Ectodermal cell (in vitro differentiated cells): ENCODE measurements at regions not wholly inside any gene's neighbourhood (a gene's known extent, or its start where the extent isn't known, plus 50 kb on each side); places are given as distances from the start of the nearest gene placed in this dataset.

Source experiments
- H3K27ac ChIP-seq: 2 replicates; pipeline ENCODE4 v1.7.0; 2013; ENCODE audit warnings: mild to moderate bottlenecking, low read depth, low read length; ENCODE audit not compliant: insufficient read depth, poor library complexity, severe bottlenecking
- H3K27me3 ChIP-seq: 2 replicates; pipeline ENCODE4 v1.7.0; 2013; ENCODE audit warnings: mild to moderate bottlenecking, low read length; ENCODE audit not compliant: insufficient read depth, control insufficient read depth, poor library complexity, severe bottlenecking
- H3K36me3 ChIP-seq: one replicate; pipeline ENCODE4 v1.7.0; 2013; ENCODE audit warnings: low read length; ENCODE audit not compliant: control insufficient read depth, insufficient read depth
- H3K4me1 ChIP-seq: one replicate; pipeline ENCODE4 v1.7.0; 2013; ENCODE audit warnings: low read length; ENCODE audit not compliant: control insufficient read depth, insufficient read depth
- H3K4me3 ChIP-seq: 2 replicates; pipeline ENCODE4 v1.7.0; 2013; ENCODE audit warnings: low read depth, low read length, control low read depth; ENCODE audit not compliant: insufficient read depth
- H3K9me3 ChIP-seq: 2 replicates; pipeline ENCODE4 v1.7.0; 2013; ENCODE audit warnings: mild to moderate bottlenecking, low read length, moderate library complexity; ENCODE audit not compliant: control insufficient read depth
- WGBS, 2 experiments: methylation state at CpG; one replicate each; pipeline ENCODE4 v1.1.7; 2013; ENCODE audit warnings: missing lambda C conversion rate in 2 of 2; 5-methylcytosine and 5-hydroxymethylcytosine counted together

GRCh38 chr4:181475781-181476507 lies 767.3 kb upstream of the TENM3 start:
- Histone ChIP-seq H3K4me3 (no peak overlapping the region), H3K27ac (no peak overlapping the region), H3K36me3 (no peaks in the 10 kb centered on the region), H3K27me3 (no peaks in the 10 kb centered on the region), H3K4me1 (peaks cover 7% of the 10 kb centered on the region), H3K9me3 (no peaks in the 10 kb centered on the region)
- WGBS, 2 experiments, result 46 to 52% methylated on average over 14 of the region's 14 CpGs

DNA sequence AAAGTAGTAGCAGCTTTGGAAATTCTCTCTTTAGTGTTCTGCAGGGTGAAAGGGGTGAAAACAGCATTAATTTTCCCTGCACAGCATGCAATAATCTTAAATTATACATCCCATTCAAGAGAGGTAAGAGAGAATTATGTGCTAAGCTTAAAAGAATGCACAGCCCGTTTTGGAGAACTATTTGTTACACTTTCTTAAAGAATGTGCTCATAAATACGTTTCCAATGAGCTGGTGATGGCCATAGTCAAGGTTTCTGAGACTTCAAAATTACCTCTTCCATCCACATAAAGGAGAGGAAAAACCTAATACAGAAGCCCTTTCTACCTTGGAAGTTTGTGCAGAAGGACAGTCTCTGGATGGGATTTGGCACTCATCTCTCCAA lies 766.7 kb upstream of the TENM3 start:
- Histone ChIP-seq H3K27me3 (no peaks in the 10 kb centered on the region), H3K9me3 (no peaks in the 10 kb centered on the region), H3K27ac (no peak overlapping the region), H3K36me3 (no peaks in the 10 kb centered on the region), H3K4me1 (peaks cover 7% of the 10 kb centered on the region), H3K4me3 (no peak overlapping the region)
- 69 to 92% methylated on average over 2 of the region's 2 CpGs for WGBS, 2 experiments

- H3K4me1 ChIP-seq, result peaks cover 7% of the 10 kb centered on the region
- no peak overlapping the region for H3K27ac ChIP-seq
- H3K27me3 ChIP-seq, result no peaks in the 10 kb centered on the region
- no peaks in the 10 kb centered on the region for H3K36me3 ChIP-seq
- H3K9me3 ChIP-seq, result no peaks in the 10 kb centered on the region
- 100% methylated on average over 2 to 3 of the region's 4 CpGs for WGBS, 2 experiments
- no peak overlapping the region for H3K4me3 ChIP-seq
Observed at GRCh38 chr4:181477591-181477990, 765.6 kb upstream of the TENM3 start.

DNA sequence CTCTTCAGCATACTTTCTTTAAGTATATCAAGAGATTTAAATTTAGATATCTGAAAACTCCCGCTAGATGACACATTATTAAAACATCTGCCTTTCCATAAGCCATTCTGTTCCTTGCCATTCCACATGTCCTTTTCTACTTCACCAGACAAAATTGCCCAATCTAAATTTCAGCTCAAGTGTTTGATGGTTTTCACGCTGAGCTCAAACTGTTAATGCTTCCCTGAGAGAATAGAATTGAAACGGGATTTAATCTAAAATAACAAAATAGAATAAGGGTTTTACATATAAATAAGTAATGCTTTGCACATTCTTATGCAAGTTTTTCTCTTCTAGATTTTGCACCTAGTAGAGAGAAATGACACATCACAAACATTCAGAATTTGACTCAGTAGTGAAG lies 764.5 kb upstream of the TENM3 start:
- no peaks in the 10 kb centered on the region for H3K9me3 ChIP-seq
- 79 to 93% methylated on average over 1 to 2 of the region's 3 CpGs for WGBS, 2 experiments

DNA sequence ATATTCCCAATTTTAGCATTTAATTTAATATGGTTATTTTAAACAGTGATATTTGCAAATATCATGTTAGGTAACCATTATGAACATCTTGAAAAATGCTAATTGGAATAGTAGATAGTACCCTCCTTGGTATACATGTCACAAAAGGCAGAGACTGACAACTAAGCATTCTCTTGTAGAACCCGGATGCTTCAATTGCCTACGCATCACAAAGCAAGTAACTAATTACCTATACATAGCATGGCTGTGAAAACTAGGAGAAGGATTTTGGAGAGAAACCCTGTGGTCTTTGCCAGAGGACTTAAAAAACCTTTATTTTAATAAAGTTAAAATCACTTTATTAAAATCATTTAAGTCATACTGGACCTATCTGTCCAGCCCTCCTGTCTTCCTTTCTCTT lies 764.1 kb upstream of the TENM3 start:
- Histone ChIP-seq H3K4me3 (no peak overlapping the region), H3K9me3 (no peaks in the 10 kb centered on the region), H3K27ac (no peak overlapping the region), H3K36me3 (no peaks in the 10 kb centered on the region), H3K27me3 (no peaks in the 10 kb centered on the region), H3K4me1 (peaks cover 7% of the 10 kb centered on the region)
- WGBS, 2 experiments, result 38% methylated on average over 2 of the region's 2 CpGs; no CpG with 5 or more reads in 1 of the 2 experiments

More for the DNA sequence above, 764.5 kb upstream of the TENM3 start:
- H3K27ac ChIP-seq, result no peak overlapping the region
- no peak overlapping the region for H3K4me3 ChIP-seq
- H3K4me1 ChIP-seq, result peaks cover 7% of the 10 kb centered on the region
- H3K36me3 ChIP-seq, result no peaks in the 10 kb centered on the region
- no peaks in the 10 kb centered on the region for H3K27me3 ChIP-seq

GRCh38 chr4:181484396-181484795 lies 758.8 kb upstream of the TENM3 start:
- Histone ChIP-seq H3K36me3 (no peaks in the 10 kb centered on the region), H3K4me3 (no peak overlapping the region), H3K4me1 (no peaks in the 10 kb centered on the region), H3K27me3 (no peaks in the 10 kb centered on the region), H3K27ac (no peak overlapping the region), H3K9me3 (no peaks in the 10 kb centered on the region)
- no CpG with 5 or more reads among the region's 1 CpG for WGBS, 2 experiments

GRCh38 chr4:181488926-181489325 lies 754.3 kb upstream of the TENM3 start:
- H3K9me3 ChIP-seq, result no peaks in the 10 kb centered on the region
- H3K27me3 ChIP-seq, result no peaks in the 10 kb centered on the region
- H3K27ac ChIP-seq, result no peak overlapping the region
- H3K4me3 ChIP-seq, result no peak overlapping the region
- H3K4me1 ChIP-seq, result no peaks in the 10 kb centered on the region
- no peaks in the 10 kb centered on the region for H3K36me3 ChIP-seq

DNA sequence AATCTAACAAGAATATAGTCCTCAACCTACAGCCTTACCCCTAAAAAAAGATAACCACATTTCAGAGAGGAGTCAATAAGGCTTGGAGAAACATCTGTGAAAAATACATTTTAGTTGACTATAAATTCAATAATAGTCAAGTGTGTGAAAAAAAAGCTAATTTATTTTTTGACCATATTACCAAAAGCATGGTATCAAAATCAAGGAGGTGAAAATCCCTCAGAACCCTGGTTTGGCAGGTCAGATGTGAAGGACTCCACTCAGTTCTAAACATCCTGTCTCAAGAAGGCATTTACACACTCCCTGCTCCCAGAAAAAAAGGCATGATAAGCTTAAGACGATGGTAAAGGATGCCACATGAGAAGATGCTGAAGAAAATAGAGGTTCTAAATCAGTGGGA lies 745.1 kb upstream of the TENM3 start:
- Histone ChIP-seq H3K36me3 (no peaks in the 10 kb centered on the region), H3K9me3 (no peaks in the 10 kb centered on the region), H3K4me1 (no peaks in the 10 kb centered on the region), H3K27ac (no peak overlapping the region), H3K27me3 (no peaks in the 10 kb centered on the region), H3K4me3 (no peak overlapping the region)
- 95 to 100% methylated on average over 1 of the region's 1 CpG for WGBS, 2 experiments

- H3K4me1 ChIP-seq, result peaks cover 14% of the 10 kb centered on the region
- WGBS, 2 experiments, result 93 to 94% methylated on average over 8 of the region's 8 CpGs
- no peak overlapping the region for H3K4me3 ChIP-seq
- no peaks in the 10 kb centered on the region for H3K27me3 ChIP-seq
- no peaks in the 10 kb centered on the region for H3K9me3 ChIP-seq
- H3K36me3 ChIP-seq, result no peaks in the 10 kb centered on the region
- no peak overlapping the region for H3K27ac ChIP-seq
Observed at GRCh38 chr4:181502611-181503010, 740.6 kb upstream of the TENM3 start.

GRCh38 chr4:181503687-181504390 lies 739.4 kb upstream of the TENM3 start:
- H3K27me3 ChIP-seq, result no peaks in the 10 kb centered on the region
- no peak overlapping the region for H3K27ac ChIP-seq
- no peaks in the 10 kb centered on the region for H3K36me3 ChIP-seq
- H3K9me3 ChIP-seq, result no peaks in the 10 kb centered on the region
- 85 to 87% methylated on average over 12 of the region's 12 CpGs for WGBS, 2 experiments
- peaks cover 26% of the 10 kb centered on the region for H3K4me1 ChIP-seq
- H3K4me3 ChIP-seq, result no peak overlapping the region
